AG09309 (cell line): ENCODE measurements at regions not wholly inside any gene's neighbourhood (a gene's known extent, or its start where the extent isn't known, plus 50 kb on each side); places are given as distances from the start of the nearest gene placed in this dataset.

ENCODE experiments used
- DNase-seq: peaks from one replicate; pipeline ENCODE4 v3.0.0-alpha.2; 2010; ENCODE audit warnings: low read depth
- H3K4me3 ChIP-seq: 2 replicates; pipeline ENCODE4 v1.5.1; 2011; ENCODE audit warnings: mild to moderate bottlenecking, low read depth, low read length, moderate library complexity; ENCODE audit not compliant: control insufficient read depth
- CTCF ChIP-seq: IDR thresholded peaks from 2 replicates; pipeline ENCODE4 v1.5.1; 2011; ENCODE audit warnings: mild to moderate bottlenecking, low read depth, low read length, inconsistent platforms; ENCODE audit not compliant: insufficient read depth, control insufficient read depth; ENCODE audit errors: missing control alignments

DNA sequence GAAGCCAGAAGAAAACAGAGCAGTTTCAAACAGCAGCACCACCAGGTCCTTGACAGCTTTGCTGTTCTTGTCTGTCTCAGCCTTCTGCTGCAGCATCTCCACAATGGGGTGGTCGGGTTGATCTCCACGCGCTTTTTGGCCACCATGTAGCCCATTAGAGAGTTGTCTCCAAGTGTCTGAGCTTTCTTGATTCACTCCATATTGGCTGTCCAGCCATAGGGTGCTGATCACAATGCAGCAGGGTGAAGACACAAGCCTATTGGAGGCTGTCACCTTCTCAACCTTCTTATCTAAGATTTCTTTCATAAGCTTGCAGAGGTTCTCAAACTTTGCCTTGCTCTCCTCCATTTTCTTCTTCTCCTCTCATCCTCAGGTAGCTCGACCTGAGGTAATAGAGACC is 175.4 kb upstream of the S100G start:
- no peak for DNase-seq
- TF ChIP-seq CTCF, result no peak
- no peak overlapping the region for H3K4me3 ChIP-seq

DNA sequence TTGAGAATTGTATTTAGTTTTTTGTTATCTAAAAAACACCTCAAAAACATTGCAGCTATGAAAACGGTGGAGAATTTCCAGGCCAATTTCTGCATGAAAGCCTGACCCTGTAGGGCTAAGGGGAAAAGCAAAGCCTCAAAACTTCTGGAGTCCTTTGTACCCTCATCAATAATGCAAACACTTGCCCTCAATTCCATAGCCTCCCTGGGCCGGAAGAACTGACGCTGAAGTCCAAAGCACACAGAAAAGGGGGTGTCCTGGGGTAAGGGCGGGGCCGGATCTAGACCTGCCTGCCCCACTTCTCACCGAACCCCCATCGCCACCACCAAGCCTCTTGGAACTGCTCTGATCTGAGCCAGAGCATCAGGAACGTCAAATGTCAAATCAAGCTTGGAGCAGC is 173.9 kb upstream of the S100G start:
- no peak for DNase-seq
- no peak overlapping the region for H3K4me3 ChIP-seq
- TF ChIP-seq CTCF, result no peak

DNA sequence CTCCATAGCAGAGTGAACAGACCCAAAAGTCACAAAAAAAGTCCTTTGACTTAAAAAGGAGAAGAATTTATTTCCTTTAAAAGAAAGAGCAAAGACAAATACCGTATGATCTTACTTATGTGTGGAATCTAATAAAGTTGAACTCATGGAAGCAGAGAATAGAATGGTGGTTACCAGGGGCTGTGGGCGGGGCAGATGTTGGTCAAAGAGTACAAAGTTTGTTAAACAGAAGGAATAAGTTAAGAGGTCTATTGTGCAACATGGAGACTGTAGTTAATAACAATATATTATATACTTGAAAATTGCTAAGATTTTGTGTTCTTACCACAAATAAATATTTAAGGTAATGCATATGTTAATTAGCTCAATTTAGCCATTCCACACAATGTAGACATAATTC is 173.3 kb upstream of the S100G start:
- DNase-seq, result no peak
- no peak for TF ChIP-seq CTCF
- no peak overlapping the region for H3K4me3 ChIP-seq

DNA sequence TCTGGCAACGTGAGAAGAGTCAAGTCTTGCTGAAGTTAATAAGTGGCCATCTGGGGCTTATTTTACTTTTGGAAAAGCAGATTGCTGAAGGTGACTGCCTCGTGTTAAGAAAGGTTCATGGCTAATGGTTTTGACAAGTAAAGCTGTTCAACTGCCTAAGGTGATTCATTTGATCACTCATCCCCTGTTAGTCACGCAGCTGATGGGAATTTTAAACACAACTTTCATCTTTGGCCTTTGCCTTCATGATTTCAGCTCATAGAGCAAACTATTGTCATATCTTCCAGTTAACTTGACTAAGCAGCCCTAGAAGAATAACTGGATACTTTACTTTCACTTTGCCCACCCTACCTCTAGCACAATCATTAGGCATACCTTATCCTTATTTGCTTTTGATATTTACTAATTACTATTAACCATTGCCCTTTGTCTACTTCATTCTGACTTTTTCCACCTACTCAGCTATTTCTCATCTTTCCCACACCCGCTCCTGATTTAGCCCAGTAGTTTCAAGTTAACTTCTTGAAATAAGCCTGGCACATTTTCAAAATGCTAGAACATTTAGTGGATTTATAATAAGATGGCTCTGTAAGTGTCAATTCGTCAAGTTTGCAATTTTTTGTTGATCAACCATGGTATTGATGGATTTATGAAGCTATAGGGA is 170.6 kb upstream of the S100G start:
- no peak overlapping the region for H3K4me3 ChIP-seq
- DNase-seq, result no peak
- no peak for TF ChIP-seq CTCF

DNA sequence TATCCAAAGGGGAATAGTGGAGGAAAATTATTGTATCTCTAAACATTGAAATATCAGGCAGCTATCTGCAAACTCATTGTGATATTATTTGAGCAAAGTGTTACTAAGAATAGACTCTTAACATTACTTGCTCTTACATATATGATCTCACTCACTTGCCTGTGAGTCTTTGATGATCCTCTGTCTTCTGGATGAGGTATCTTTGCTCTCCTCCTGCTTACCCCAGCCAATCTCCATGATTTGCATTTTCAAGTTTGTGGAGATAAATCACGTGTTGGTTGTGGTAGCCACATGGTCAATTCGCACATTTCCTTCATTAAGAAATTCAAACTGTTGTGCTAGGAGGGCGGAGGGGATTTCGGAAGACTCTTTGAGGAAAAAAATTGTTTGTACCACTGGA is 169.9 kb upstream of the S100G start:
- no peak for TF ChIP-seq CTCF
- no peak overlapping the region for H3K4me3 ChIP-seq
- DNase-seq, result no peak

- H3K4me3 ChIP-seq, result no peak overlapping the region
- TF ChIP-seq CTCF, result no peak
- DNase-seq, result peak; percentile 82
Observed at GRCh38 chrX:16484338-16484737, 165.6 kb upstream of the S100G start.
